Panc1 (cell line): ENCODE measurements at regions not wholly inside any gene's neighbourhood (a gene's known extent, or its start where the extent isn't known, plus 50 kb on each side); places are given as distances from the start of the nearest gene placed in this dataset.

ENCODE experiments used
- TF ChIP-seq, protein P1 (sequence below): fragments of 450-650 bp; IDR thresholded peaks from 2 replicates; pipeline ENCODE4 v1.5.1; 2017; ENCODE audit warnings: mild to moderate bottlenecking
- TF ChIP-seq, protein P2 (sequence below), 2 experiments: IDR thresholded peaks; 2 replicates each; pipeline ENCODE4 v1.6.1; 2011 to 2012; ENCODE audit warnings: low read depth in 2 of 2, control low read depth in 1 of 2, low read length in 1 of 2, mild to moderate bottlenecking in 1 of 2, moderate library complexity in 1 of 2; ENCODE audit not compliant: insufficient read depth in 1 of 2

GRCh38 chr2:236870370-236870769 is 215.3 kb upstream of the COPS8 start:
- TF ChIP-seq, protein P1, sequence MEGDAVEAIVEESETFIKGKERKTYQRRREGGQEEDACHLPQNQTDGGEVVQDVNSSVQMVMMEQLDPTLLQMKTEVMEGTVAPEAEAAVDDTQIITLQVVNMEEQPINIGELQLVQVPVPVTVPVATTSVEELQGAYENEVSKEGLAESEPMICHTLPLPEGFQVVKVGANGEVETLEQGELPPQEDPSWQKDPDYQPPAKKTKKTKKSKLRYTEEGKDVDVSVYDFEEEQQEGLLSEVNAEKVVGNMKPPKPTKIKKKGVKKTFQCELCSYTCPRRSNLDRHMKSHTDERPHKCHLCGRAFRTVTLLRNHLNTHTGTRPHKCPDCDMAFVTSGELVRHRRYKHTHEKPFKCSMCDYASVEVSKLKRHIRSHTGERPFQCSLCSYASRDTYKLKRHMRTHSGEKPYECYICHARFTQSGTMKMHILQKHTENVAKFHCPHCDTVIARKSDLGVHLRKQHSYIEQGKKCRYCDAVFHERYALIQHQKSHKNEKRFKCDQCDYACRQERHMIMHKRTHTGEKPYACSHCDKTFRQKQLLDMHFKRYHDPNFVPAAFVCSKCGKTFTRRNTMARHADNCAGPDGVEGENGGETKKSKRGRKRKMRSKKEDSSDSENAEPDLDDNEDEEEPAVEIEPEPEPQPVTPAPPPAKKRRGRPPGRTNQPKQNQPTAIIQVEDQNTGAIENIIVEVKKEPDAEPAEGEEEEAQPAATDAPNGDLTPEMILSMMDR: no peak
- TF ChIP-seq, protein P2, sequence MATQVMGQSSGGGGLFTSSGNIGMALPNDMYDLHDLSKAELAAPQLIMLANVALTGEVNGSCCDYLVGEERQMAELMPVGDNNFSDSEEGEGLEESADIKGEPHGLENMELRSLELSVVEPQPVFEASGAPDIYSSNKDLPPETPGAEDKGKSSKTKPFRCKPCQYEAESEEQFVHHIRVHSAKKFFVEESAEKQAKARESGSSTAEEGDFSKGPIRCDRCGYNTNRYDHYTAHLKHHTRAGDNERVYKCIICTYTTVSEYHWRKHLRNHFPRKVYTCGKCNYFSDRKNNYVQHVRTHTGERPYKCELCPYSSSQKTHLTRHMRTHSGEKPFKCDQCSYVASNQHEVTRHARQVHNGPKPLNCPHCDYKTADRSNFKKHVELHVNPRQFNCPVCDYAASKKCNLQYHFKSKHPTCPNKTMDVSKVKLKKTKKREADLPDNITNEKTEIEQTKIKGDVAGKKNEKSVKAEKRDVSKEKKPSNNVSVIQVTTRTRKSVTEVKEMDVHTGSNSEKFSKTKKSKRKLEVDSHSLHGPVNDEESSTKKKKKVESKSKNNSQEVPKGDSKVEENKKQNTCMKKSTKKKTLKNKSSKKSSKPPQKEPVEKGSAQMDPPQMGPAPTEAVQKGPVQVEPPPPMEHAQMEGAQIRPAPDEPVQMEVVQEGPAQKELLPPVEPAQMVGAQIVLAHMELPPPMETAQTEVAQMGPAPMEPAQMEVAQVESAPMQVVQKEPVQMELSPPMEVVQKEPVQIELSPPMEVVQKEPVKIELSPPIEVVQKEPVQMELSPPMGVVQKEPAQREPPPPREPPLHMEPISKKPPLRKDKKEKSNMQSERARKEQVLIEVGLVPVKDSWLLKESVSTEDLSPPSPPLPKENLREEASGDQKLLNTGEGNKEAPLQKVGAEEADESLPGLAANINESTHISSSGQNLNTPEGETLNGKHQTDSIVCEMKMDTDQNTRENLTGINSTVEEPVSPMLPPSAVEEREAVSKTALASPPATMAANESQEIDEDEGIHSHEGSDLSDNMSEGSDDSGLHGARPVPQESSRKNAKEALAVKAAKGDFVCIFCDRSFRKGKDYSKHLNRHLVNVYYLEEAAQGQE (IDR thresholded peaks at IDR 0.05; ENCODE audit: insufficient read depth in 1 of 2, low read depth in 2 of 2, low read length in 1 of 2): no peak
